Coronary artery (tissue), 2 donors: ENCODE measurements at regions not wholly inside any gene's neighbourhood (a gene's known extent, or its start where the extent isn't known, plus 50 kb on each side); places are given as distances from the start of the nearest gene placed in this dataset.

Experiments
- DNase-seq: peaks from one replicate; pipeline ENCODE4 v3.0.0-alpha.2; 2017; ENCODE audit warnings: low spot score
- H3K27ac ChIP-seq, 2 donors: fragments of 200-600 bp; sonication (generic); one replicate each; pipeline ENCODE4 v1.5.1; 2016 to 2019
- H3K4me3 ChIP-seq: fragments of 200-600 bp; sonication (generic); 2 replicates; pipeline ENCODE4 v1.5.1; 2016; ENCODE audit warnings: mild to moderate bottlenecking, moderate library complexity
- TF ChIP-seq, protein P1 (sequence below): fragments of 200-600 bp; sonication (generic); IDR thresholded peaks from one replicate; pipeline ENCODE4 v1.5.1; 2019; ENCODE audit warnings: antibody characterized with exemption

DNA sequence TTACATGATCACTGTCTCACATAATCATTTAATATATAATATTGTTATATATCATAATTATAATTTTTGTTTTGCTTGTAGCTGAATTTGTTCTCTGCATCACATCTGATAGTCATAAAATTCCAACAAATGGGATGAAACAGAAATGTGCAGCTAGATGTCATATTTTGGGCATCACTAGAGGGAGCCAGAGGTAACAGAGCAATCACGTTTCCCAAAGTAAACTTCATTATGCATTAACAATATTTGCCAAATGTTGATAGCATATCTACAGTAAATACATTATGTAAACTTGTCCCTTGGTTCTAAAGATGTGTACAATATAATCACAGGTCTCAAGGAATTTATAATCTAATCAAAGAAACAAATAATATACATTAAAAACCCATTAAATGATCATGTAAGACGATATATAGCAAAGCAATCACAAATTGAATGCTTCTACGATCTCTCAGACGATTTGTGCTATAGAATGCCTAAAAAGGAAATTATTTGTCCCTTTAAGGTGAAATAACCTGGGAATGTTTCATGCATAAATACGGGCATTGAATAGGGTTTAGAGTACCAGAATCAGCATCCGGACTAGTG, 234.2 kb upstream of the MCTP2 start:
- TF ChIP-seq, protein P1, sequence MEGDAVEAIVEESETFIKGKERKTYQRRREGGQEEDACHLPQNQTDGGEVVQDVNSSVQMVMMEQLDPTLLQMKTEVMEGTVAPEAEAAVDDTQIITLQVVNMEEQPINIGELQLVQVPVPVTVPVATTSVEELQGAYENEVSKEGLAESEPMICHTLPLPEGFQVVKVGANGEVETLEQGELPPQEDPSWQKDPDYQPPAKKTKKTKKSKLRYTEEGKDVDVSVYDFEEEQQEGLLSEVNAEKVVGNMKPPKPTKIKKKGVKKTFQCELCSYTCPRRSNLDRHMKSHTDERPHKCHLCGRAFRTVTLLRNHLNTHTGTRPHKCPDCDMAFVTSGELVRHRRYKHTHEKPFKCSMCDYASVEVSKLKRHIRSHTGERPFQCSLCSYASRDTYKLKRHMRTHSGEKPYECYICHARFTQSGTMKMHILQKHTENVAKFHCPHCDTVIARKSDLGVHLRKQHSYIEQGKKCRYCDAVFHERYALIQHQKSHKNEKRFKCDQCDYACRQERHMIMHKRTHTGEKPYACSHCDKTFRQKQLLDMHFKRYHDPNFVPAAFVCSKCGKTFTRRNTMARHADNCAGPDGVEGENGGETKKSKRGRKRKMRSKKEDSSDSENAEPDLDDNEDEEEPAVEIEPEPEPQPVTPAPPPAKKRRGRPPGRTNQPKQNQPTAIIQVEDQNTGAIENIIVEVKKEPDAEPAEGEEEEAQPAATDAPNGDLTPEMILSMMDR: no peak
- no peak overlapping the region for H3K27ac ChIP-seq
- H3K4me3 ChIP-seq: no peak overlapping the region
- DNase-seq: no peak

DNA sequence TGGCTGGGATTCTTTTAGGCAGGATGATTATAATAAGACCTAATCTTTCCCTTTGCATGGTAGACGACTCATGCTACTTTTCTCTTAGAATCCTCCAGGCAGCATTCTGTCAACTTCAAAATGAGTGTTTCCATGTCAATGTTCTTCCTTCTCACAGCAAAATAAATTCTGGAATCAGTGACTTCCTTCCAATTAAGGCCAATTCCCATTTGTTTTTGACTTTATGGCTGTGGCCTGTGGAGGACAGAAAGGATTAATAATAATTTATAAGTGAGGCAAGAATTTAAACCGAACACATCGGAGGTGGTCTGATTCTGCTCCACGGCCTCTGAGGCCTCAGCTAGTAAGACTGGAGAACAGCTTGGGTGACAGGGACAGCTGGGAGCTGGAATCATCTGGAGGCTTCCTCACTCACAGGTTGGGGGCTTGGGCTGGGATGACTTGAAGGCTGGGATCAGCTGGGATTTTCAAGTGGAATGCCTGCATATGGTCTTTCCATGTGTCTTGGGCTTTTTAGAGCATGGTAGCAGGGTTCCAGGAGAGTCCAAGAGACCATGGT, 241.8 kb upstream of the MCTP2 start:
- H3K4me3 ChIP-seq: no peak overlapping the region
- TF ChIP-seq, protein P1: no peak
- H3K27ac ChIP-seq: no peak overlapping the region
- DNase-seq: no peak

DNA sequence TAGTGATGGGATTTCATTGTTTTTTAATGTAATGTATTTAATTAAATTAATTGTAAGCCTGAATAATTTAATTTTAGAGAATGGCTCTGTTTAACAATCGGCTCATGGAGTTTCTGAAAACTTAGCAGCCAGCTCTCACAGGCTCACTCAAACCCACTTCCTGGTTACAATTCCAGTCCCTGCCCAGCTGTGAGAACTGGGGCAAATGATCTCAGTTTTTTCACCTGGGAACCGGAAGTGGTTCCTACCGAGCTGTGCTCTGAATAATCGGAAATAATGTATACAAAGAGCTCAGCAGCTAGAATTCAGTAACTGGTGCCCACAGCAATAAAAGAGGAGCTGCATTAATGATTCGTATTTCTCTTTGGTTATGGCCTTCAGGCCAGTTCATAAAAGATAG, 244.3 kb upstream of the MCTP2 start:
- DNase-seq: no peak
- H3K27ac ChIP-seq: no peak overlapping the region
- no peak overlapping the region for H3K4me3 ChIP-seq
- TF ChIP-seq, protein P1: no peak

DNA sequence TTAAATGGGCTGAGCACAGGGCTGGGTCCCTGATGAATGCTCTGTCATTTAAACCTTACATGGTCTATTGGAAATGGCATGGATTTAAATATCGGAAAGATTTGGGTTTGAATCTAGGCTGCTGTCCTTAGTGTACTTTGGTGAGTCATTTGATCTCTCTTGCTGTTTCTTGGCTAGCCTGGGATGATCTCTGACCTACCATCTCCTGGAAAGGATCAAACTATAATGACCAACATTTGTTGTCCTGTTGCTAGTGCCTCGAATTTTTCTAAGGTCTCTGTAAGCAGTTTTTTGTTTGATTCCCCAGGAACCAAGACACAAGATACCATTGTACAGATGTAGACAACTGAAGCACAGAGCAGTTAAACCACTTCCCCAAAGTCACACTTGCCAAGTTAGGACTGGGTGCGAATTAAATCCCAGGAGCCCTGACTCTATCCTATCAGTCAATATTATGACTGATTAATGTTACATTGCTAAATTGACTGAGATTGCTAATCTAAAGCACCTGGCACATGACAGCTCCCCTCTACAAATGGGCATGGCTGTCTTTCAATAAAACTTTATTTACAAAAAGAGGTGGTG, 244.9 kb upstream of the MCTP2 start:
- Histone ChIP-seq H3K4me3 (no peak overlapping the region), H3K27ac (no peak overlapping the region)
- TF ChIP-seq, protein P1: no peak
- DNase-seq: no peak

DNA sequence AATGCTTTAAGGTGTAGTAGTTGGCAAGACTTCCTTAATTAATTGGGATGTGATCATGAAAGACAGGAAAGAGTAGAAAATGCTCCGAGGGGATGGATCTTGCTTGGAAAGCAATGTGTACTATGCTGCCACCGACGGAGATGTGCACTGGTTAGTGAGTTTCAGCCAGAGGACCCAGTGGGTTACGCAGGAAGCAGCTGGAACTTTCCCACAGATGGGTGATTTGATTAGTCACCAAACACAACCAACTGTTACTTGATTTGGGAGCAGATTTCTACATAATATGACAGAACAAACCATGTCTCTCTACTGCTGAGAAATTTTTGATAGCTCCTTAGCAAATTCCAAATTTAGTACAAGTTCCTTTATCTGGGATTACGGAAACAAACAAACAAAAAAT, 245.4 kb upstream of the MCTP2 start:
- DNase-seq: no peak
- Histone ChIP-seq H3K27ac (no peak overlapping the region), H3K4me3 (no peak overlapping the region)
- TF ChIP-seq, protein P1: no peak

DNA sequence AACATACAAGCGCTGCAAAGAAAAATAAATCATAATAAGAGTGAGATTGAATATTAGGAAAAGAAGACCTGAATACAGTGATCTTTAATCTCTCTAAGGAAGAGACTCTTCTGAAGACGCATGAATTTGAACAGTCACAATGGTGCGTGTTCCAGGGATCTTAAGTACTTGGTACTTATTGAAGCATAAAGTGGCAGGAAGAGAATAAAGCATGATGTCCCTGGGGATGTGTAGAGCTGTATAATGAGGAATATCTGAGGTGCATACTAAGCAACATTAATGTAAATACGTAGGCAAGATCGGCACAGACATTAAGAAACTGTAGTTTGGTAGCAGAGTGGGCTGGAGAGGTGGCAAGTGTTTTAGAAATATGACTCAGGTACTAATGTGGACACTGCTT, 246.2 kb upstream of the MCTP2 start:
- H3K27ac ChIP-seq: no peak overlapping the region
- TF ChIP-seq, protein P1: no peak
- DNase-seq: no peak
- H3K4me3 ChIP-seq: no peak overlapping the region

DNA sequence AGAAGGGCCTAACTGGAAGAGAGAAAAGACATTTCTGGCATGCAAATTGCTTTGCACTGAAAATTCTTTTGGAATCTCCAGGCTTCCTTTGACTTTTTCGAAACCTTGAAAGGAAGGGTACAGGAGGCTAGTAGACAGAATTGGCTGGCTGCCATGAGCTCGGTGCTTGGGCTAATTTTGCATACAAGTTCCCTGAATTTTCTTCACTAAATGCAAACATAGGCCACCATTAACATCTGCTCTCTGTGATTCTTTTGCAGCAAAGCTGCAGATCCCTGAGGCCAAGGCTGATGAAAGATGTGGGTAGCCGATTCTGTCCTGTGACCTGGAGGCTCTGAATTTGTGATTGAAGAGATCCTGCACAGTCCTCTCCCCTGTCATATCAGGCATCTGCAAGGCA, 247.8 kb upstream of the MCTP2 start:
- TF ChIP-seq, protein P1: no peak
- H3K27ac ChIP-seq: no peak overlapping the region
- no peak for DNase-seq
- no peak overlapping the region for H3K4me3 ChIP-seq
